ENCODE measurements at regions not wholly inside any gene's neighbourhood (a gene's known extent, or its start where the extent isn't known, plus 50 kb on each side); places are given as distances from the start of the nearest gene placed in this dataset.

DNA sequence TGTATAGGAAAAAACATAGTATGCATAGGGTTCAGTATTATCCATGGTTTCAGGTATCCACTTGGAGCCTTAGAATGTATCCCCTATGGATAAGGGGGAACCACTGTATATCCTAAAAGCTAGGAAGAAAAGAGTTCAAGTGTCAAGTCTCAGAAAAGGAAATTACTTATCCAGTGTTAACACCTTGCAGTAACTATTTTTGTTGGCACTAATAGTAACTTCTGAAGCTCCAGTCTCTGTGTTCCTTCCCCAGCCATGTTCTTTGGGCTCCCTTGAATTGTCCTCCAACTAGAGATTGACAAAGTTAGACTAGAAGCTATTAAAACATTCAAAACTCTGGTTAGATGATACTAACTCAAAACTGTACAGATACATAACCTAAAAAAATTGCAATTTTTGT, 370.8 kb downstream of the NFIB start:
- no peak overlapping the region for H3K27ac ChIP-seq
- no peaks in the 10 kb centered on the region for H3K9me3 ChIP-seq (ENCODE audit: low read depth, low read length)
- H3K9ac ChIP-seq (ENCODE audit: insufficient read length) = no peak overlapping the region
- H3K36me3 ChIP-seq (ENCODE audit: insufficient read depth, low read length) = no peaks in the 10 kb centered on the region
- H3K4me3 ChIP-seq = no peak overlapping the region
- no peak for DNase-seq (ENCODE audit: low read depth, low spot score)
- TF ChIP-seq FOXP2 (optimal IDR thresholded peaks at IDR 0.05; ENCODE audit: control extremely low read depth, extremely low read length, insufficient read depth) (no peak), EZH2 (IDR thresholded peaks at IDR 0.05) (no peak), POLR2AphosphoS5 (IDR thresholded peaks at IDR 0.05; ENCODE audit: borderline replicate concordance, low read depth, low read length) (no peak)

- Histone ChIP-seq H3K36me3 (ENCODE audit: insufficient read depth, low read length) (no peaks in the 10 kb centered on the region), H3K27ac (no peak overlapping the region), H3K4me3 (no peak overlapping the region), H3K9ac (ENCODE audit: insufficient read length) (no peak overlapping the region), H3K9me3 (ENCODE audit: low read depth, low read length) (no peaks in the 10 kb centered on the region)
- no peak for TF ChIP-seq FOXP2 (optimal IDR thresholded peaks at IDR 0.05; ENCODE audit: control extremely low read depth, extremely low read length, insufficient read depth)
- no peak for TF ChIP-seq POLR2AphosphoS5 (IDR thresholded peaks at IDR 0.05; ENCODE audit: borderline replicate concordance, low read depth, low read length)
- TF ChIP-seq EZH2 (IDR thresholded peaks at IDR 0.05) = no peak
- no peak for DNase-seq (ENCODE audit: low read depth, low spot score)
Measured at GRCh38 chr9:13942695-13943094, 371.2 kb downstream of the NFIB start.

- H3K9me3 ChIP-seq (ENCODE audit: low read depth, low read length) = no peaks in the 10 kb centered on the region
- no peak for TF ChIP-seq EZH2 (IDR thresholded peaks at IDR 0.05)
- no peak for TF ChIP-seq FOXP2 (optimal IDR thresholded peaks at IDR 0.05; ENCODE audit: control extremely low read depth, extremely low read length, insufficient read depth)
- TF ChIP-seq POLR2AphosphoS5 (IDR thresholded peaks at IDR 0.05; ENCODE audit: borderline replicate concordance, low read depth, low read length) = no peak
- no peaks in the 10 kb centered on the region for H3K36me3 ChIP-seq (ENCODE audit: insufficient read depth, low read length)
- H3K27ac ChIP-seq = no peak overlapping the region
- H3K9ac ChIP-seq (ENCODE audit: insufficient read length) = no peak overlapping the region
- H3K4me3 ChIP-seq = no peak overlapping the region
- DNase-seq (ENCODE audit: low read depth, low spot score) = no peak
Measured at GRCh38 chr9:13942201-13942600, 371.7 kb downstream of the NFIB start.

- TF ChIP-seq POLR2AphosphoS5 (IDR thresholded peaks at IDR 0.05; ENCODE audit: borderline replicate concordance, low read depth, low read length) = no peak
- TF ChIP-seq EZH2 (IDR thresholded peaks at IDR 0.05) = no peak
- no peak for TF ChIP-seq FOXP2 (optimal IDR thresholded peaks at IDR 0.05; ENCODE audit: control extremely low read depth, extremely low read length, insufficient read depth)
- no peak for DNase-seq (ENCODE audit: low read depth, low spot score)
- Histone ChIP-seq H3K4me3 (no peak overlapping the region), H3K36me3 (ENCODE audit: insufficient read depth, low read length) (no peaks in the 10 kb centered on the region), H3K27ac (no peak overlapping the region), H3K9me3 (ENCODE audit: low read depth, low read length) (no peaks in the 10 kb centered on the region), H3K9ac (ENCODE audit: insufficient read length) (no peak overlapping the region)
Measured at GRCh38 chr9:13941714-13942113, 372.2 kb downstream of the NFIB start.

GRCh38 chr9:13939701-13940490, 374.0 kb downstream of the NFIB start:
- Histone ChIP-seq H3K27ac (peak overlapping the region; percentile 75), H3K9ac (ENCODE audit: insufficient read length) (no peak overlapping the region), H3K4me3 (peak overlapping the region; percentile 23; the same call in 1 of the 2 replicates), H3K9me3 (ENCODE audit: low read depth, low read length) (no peaks in the 10 kb centered on the region), H3K36me3 (ENCODE audit: insufficient read depth, low read length) (no peaks in the 10 kb centered on the region)
- DNase-seq (ENCODE audit: low read depth, low spot score) = no peak
- no peak for TF ChIP-seq POLR2AphosphoS5 (IDR thresholded peaks at IDR 0.05; ENCODE audit: borderline replicate concordance, low read depth, low read length)
- TF ChIP-seq FOXP2 (optimal IDR thresholded peaks at IDR 0.05; ENCODE audit: control extremely low read depth, extremely low read length, insufficient read depth) = no peak
- no peak for TF ChIP-seq EZH2 (IDR thresholded peaks at IDR 0.05)

GRCh38 chr9:13939134-13939533, 374.8 kb downstream of the NFIB start:
- H3K9me3 ChIP-seq (ENCODE audit: low read depth, low read length) = no peaks in the 10 kb centered on the region
- TF ChIP-seq EZH2 (IDR thresholded peaks at IDR 0.05) (no peak), POLR2AphosphoS5 (IDR thresholded peaks at IDR 0.05; ENCODE audit: borderline replicate concordance, low read depth, low read length) (peak; percentile 30; the same call in 1 of the 2 replicates), FOXP2 (optimal IDR thresholded peaks at IDR 0.05; ENCODE audit: control extremely low read depth, extremely low read length, insufficient read depth) (no peak)
- no peaks in the 10 kb centered on the region for H3K36me3 ChIP-seq (ENCODE audit: insufficient read depth, low read length)
- peak; percentile 91 for DNase-seq (ENCODE audit: low read depth, low spot score)
- H3K27ac ChIP-seq = peak overlapping the region; percentile 75
- H3K9ac ChIP-seq (ENCODE audit: insufficient read length) = no peak overlapping the region
- peak overlapping the region; percentile 23 for H3K4me3 ChIP-seq

GRCh38 chr9:13934416-13934815, 379.5 kb downstream of the NFIB start:
- H3K4me3 ChIP-seq = no peak overlapping the region
- no peak overlapping the region for H3K9ac ChIP-seq (ENCODE audit: insufficient read length)
- no peak overlapping the region for H3K27ac ChIP-seq
- DNase-seq (ENCODE audit: low read depth, low spot score) = no peak
- TF ChIP-seq FOXP2 (optimal IDR thresholded peaks at IDR 0.05; ENCODE audit: control extremely low read depth, extremely low read length, insufficient read depth) = no peak
- no peak for TF ChIP-seq EZH2 (IDR thresholded peaks at IDR 0.05)
- TF ChIP-seq POLR2AphosphoS5 (IDR thresholded peaks at IDR 0.05; ENCODE audit: borderline replicate concordance, low read depth, low read length) = no peak
- no peaks in the 10 kb centered on the region for H3K36me3 ChIP-seq (ENCODE audit: insufficient read depth, low read length)
- no peaks in the 10 kb centered on the region for H3K9me3 ChIP-seq (ENCODE audit: low read depth, low read length)

DNA sequence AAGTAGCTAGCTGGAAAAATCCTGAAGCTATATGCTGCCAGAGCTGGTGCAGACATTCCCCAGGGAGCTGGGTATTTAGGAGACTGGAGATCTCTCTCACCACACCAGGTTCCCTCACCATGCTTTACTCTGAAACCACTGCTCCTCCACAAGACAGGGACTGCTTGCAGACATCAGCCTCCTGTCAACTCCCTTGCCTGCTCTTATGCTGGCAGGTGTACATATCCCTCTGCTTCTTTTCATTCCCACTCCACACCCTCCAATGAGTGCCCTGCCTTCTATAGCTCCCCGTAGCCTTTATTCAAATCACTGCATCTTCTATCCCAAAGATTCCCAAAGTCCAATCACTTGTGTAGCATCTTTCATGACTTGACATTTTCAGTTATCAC, 380.7 kb downstream of the NFIB start:
- no peak for DNase-seq (ENCODE audit: low read depth, low spot score)
- TF ChIP-seq FOXP2 (optimal IDR thresholded peaks at IDR 0.05; ENCODE audit: control extremely low read depth, extremely low read length, insufficient read depth) = no peak
- no peak for TF ChIP-seq EZH2 (IDR thresholded peaks at IDR 0.05)
- no peak for TF ChIP-seq POLR2AphosphoS5 (IDR thresholded peaks at IDR 0.05; ENCODE audit: borderline replicate concordance, low read depth, low read length)

More for the DNA sequence above, 380.7 kb downstream of the NFIB start:
- Histone ChIP-seq H3K4me3 (no peak overlapping the region), H3K36me3 (ENCODE audit: insufficient read depth, low read length) (no peaks in the 10 kb centered on the region), H3K9me3 (ENCODE audit: low read depth, low read length) (no peaks in the 10 kb centered on the region), H3K27ac (no peak overlapping the region), H3K9ac (ENCODE audit: insufficient read length) (no peak overlapping the region)

All from SK-N-MC (cell line).